Neutrophil (primary cell): ENCODE measurements at regions not wholly inside any gene's neighbourhood (a gene's known extent, or its start where the extent isn't known, plus 50 kb on each side); places are given as distances from the start of the nearest gene placed in this dataset.

ENCODE experiments used
- H3K27ac ChIP-seq: fragments of 200-600 bp; sonication (generic); 2 replicates; pipeline ENCODE4 v1.5.1; 2016; ENCODE audit warnings: mild to moderate bottlenecking, moderate library complexity
- H3K27me3 ChIP-seq: fragments of 200-600 bp; sonication (generic); 2 replicates; pipeline ENCODE4 v1.6.0; 2016; ENCODE audit warnings: mild to moderate bottlenecking
- H3K36me3 ChIP-seq: fragments of 200-600 bp; sonication (generic); 2 replicates; pipeline ENCODE4 v1.5.1; 2017
- H3K4me1 ChIP-seq, 2 experiments: fragments of 200-600 bp in 1 of 2; sonication (generic) in 1 of 2; 1 replicate in 1 of 2; 2 replicates in 1 of 2; pipeline versions ENCODE4 v1.5.1 to v1.6.1; 2013 to 2016; ENCODE audit warnings: low read depth in 1 of 2, low read length in 1 of 2, mild to moderate bottlenecking in 1 of 2, moderate library complexity in 1 of 2; ENCODE audit not compliant: control insufficient read depth in 1 of 2, insufficient read depth in 1 of 2
- H3K4me3 ChIP-seq, 2 experiments: fragments of 200-600 bp in 1 of 2; sonication (generic) in 1 of 2; 1 replicate in 1 of 2; 2 replicates in 1 of 2; pipeline ENCODE4 v1.5.1; 2013 to 2016; ENCODE audit warnings: low read depth in 1 of 2, low read length in 1 of 2, mild to moderate bottlenecking in 1 of 2, moderate library complexity in 1 of 2
- H3K9me3 ChIP-seq: fragments of 200-600 bp; sonication (generic); 2 replicates; pipeline ENCODE4 v1.5.1; 2016
- TF ChIP-seq, protein P1 (sequence below): fragments of 200-600 bp; sonication (generic); IDR thresholded peaks from 2 replicates; pipeline ENCODE4 v1.5.1; 2016; ENCODE audit warnings: antibody characterized with exemption

DNA sequence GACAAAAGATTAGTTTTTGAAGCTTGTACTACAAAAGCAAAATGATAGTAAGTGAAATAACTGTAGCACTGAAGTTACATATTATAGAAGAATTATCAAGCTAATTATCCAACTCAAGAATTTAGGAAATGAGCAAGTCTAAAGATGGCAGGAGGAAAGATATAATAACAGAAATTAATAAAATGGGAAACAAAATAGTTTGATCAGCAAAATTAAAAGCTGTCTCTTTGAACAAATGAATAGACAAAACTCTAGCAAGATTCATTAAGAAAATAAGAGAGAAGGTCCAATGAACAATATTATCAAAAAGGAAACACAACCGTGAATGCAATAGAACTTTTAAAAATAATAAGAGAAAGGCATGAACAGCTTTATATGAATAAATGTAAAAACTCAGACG, 224.3 kb upstream of the IRX5 start:
- Histone ChIP-seq H3K4me1 (no peaks in the 10 kb centered on the region), H3K36me3 (no peaks in the 10 kb centered on the region), H3K4me3 (no peak overlapping the region), H3K27ac (no peak overlapping the region), H3K9me3 (no peaks in the 10 kb centered on the region), H3K27me3 (peaks cover 3% of the 10 kb centered on the region)
- TF ChIP-seq, protein P1, sequence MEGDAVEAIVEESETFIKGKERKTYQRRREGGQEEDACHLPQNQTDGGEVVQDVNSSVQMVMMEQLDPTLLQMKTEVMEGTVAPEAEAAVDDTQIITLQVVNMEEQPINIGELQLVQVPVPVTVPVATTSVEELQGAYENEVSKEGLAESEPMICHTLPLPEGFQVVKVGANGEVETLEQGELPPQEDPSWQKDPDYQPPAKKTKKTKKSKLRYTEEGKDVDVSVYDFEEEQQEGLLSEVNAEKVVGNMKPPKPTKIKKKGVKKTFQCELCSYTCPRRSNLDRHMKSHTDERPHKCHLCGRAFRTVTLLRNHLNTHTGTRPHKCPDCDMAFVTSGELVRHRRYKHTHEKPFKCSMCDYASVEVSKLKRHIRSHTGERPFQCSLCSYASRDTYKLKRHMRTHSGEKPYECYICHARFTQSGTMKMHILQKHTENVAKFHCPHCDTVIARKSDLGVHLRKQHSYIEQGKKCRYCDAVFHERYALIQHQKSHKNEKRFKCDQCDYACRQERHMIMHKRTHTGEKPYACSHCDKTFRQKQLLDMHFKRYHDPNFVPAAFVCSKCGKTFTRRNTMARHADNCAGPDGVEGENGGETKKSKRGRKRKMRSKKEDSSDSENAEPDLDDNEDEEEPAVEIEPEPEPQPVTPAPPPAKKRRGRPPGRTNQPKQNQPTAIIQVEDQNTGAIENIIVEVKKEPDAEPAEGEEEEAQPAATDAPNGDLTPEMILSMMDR, result no peak

DNA sequence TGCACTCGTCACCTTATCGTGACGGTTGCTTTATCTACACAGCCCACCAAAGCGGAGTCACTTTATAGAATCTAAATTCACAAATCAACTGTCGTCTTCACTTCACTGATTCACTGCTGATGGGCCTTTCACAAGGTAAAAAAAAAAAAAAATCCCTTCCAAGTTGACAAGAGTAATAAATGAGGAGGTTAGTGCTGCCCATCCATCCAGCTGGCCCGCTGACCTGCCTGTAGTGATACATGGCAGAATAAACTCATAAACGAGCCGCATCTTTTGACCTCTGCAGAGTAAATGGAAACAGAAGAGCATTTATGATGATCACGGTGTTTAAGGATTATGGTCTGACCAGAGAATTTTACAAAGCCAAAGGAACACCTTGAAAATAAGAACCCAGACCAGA, 227.3 kb upstream of the IRX5 start:
- no peaks in the 10 kb centered on the region for H3K9me3 ChIP-seq
- H3K36me3 ChIP-seq, result no peaks in the 10 kb centered on the region
- TF ChIP-seq, protein P1, result no peak
- H3K4me1 ChIP-seq, result no peaks in the 10 kb centered on the region
- no peak overlapping the region for H3K27ac ChIP-seq
- H3K4me3 ChIP-seq, result no peak overlapping the region
- peaks cover 3% of the 10 kb centered on the region for H3K27me3 ChIP-seq

DNA sequence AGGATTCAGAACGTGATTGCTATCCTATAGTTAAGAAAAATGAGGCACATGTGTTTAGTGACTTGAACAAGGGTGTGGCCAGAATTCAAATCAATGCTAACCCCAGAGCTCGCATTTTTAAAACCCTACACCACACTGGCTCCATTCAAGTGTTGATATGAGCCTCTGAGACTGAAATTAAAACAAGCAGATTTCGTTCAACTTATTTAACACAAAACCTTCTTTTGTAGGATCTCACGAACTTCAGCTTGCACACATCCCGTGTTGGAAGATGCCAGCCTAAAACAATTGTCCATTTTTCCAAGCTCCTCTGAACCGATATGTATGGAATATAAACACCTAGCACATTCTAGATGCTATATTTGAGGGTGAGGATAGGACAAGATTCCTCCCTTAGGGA, 231.0 kb upstream of the IRX5 start:
- H3K4me1 ChIP-seq, result no peaks in the 10 kb centered on the region
- TF ChIP-seq, protein P1, result no peak
- H3K4me3 ChIP-seq, result no peak overlapping the region
- H3K27ac ChIP-seq, result no peak overlapping the region
- H3K27me3 ChIP-seq, result no peaks in the 10 kb centered on the region
- no peaks in the 10 kb centered on the region for H3K36me3 ChIP-seq
- H3K9me3 ChIP-seq, result no peaks in the 10 kb centered on the region

DNA sequence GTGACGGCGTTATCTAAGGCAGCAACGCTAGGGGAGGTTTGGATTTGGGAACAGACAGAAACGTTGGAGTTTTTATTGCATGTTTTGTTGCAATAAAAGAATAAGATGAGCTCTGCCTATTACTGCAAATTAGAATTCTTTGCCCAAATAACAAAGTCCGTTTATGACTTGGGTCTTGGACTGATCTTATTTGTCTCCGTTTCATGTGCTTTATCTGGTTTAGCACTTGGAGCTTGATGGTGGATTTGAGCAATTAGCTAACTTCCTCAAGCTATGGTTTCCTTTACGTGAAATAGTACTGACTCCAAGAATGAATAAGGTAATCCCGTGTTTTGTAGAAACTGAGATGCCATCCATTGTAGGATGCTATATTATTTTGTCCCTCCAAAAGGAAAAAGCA, 233.0 kb upstream of the IRX5 start:
- Histone ChIP-seq H3K27ac (no peak overlapping the region), H3K27me3 (no peaks in the 10 kb centered on the region), H3K4me3 (no peak overlapping the region), H3K36me3 (no peaks in the 10 kb centered on the region), H3K4me1 (no peaks in the 10 kb centered on the region), H3K9me3 (no peaks in the 10 kb centered on the region)
- TF ChIP-seq, protein P1, result no peak

DNA sequence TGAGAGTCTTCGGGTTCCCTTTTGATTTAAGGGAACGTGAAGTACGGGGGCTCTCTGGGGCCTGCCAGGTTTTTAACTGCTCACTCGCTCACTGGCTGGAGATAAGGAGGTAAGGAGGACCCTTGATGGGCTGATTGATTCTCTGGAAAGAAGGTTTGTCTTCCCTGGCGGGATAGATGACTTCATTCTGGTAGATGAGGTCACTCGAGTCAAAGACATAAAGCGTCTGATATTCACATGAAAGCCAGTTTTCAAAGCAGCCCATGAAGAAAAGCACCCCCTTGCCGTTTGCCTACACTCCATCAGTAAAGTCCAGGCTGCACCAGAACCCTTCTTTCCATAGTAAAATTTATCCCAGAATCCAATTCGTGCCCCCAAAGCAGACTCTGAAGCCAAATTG, 233.7 kb upstream of the IRX5 start:
- no peaks in the 10 kb centered on the region for H3K4me1 ChIP-seq
- H3K27me3 ChIP-seq, result no peaks in the 10 kb centered on the region
- TF ChIP-seq, protein P1, result no peak
- no peak overlapping the region for H3K4me3 ChIP-seq
- H3K27ac ChIP-seq, result no peak overlapping the region
- no peaks in the 10 kb centered on the region for H3K36me3 ChIP-seq
- no peaks in the 10 kb centered on the region for H3K9me3 ChIP-seq

DNA sequence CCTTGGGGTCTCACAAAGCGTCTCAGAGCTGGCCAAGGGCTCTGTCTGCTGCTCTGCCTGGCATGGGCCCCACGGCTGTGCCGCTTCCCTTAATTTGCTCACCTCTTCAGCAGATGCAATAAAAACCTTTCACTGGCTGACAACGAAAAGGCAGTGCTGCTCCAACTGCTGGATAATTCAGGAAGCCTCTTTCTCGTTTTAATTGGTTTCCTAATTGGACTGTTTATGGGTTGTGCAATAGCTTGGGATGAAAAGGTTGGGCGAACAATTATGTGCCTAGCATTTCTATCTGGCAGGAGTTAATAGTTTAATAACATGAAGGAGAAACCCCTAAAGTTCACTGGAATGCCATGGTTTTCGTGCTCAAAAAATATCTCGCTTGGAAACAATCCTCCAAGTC, 234.1 kb upstream of the IRX5 start:
- no peak overlapping the region for H3K4me3 ChIP-seq
- no peak overlapping the region for H3K27ac ChIP-seq
- TF ChIP-seq, protein P1, result no peak
- H3K9me3 ChIP-seq, result no peaks in the 10 kb centered on the region
- no peaks in the 10 kb centered on the region for H3K27me3 ChIP-seq
- no peaks in the 10 kb centered on the region for H3K36me3 ChIP-seq
- no peaks in the 10 kb centered on the region for H3K4me1 ChIP-seq
